ENCODE measurements at regions not wholly inside any gene's neighbourhood (a gene's known extent, or its start where the extent isn't known, plus 50 kb on each side); places are given as distances from the start of the nearest gene placed in this dataset.

- no peak overlapping the region for H3K4me3 ChIP-seq (ENCODE audit: low read depth, low read length)
- no peak for TF ChIP-seq CTCF (IDR thresholded peaks at IDR 0.05; ENCODE audit: borderline replicate concordance, insufficient read depth, low read depth, low read length)
Measured at GRCh38 chrX:95693365-95693764, 991.3 kb upstream of the DIAPH2 start.

GRCh38 chrX:95703696-95704095, 980.9 kb upstream of the DIAPH2 start:
- no peak for TF ChIP-seq CTCF (IDR thresholded peaks at IDR 0.05; ENCODE audit: borderline replicate concordance, insufficient read depth, low read depth, low read length)
- H3K4me3 ChIP-seq (ENCODE audit: low read depth, low read length) = no peak overlapping the region

- TF ChIP-seq CTCF (IDR thresholded peaks at IDR 0.05; ENCODE audit: borderline replicate concordance, insufficient read depth, low read depth, low read length) = no peak
- no peak overlapping the region for H3K4me3 ChIP-seq (ENCODE audit: low read depth, low read length)
Measured at GRCh38 chrX:95716841-95717240, 967.8 kb upstream of the DIAPH2 start.

GRCh38 chrX:95718746-95719145, 965.9 kb upstream of the DIAPH2 start:
- no peak for TF ChIP-seq CTCF (IDR thresholded peaks at IDR 0.05; ENCODE audit: borderline replicate concordance, insufficient read depth, low read depth, low read length)

GRCh38 chrX:95721011-95721410, 963.6 kb upstream of the DIAPH2 start:
- no peak overlapping the region for H3K4me3 ChIP-seq (ENCODE audit: low read depth, low read length)
- TF ChIP-seq CTCF (IDR thresholded peaks at IDR 0.05; ENCODE audit: borderline replicate concordance, insufficient read depth, low read depth, low read length) = no peak

More at GRCh38 chrX:95718746-95719145, 965.9 kb upstream of the DIAPH2 start:
- H3K4me3 ChIP-seq (ENCODE audit: low read depth, low read length) = no peak overlapping the region

GRCh38 chrX:95728446-95728845, 956.2 kb upstream of the DIAPH2 start:
- no peak for TF ChIP-seq CTCF (IDR thresholded peaks at IDR 0.05; ENCODE audit: borderline replicate concordance, insufficient read depth, low read depth, low read length)

GRCh38 chrX:95729401-95729800, 955.2 kb upstream of the DIAPH2 start:
- TF ChIP-seq CTCF (IDR thresholded peaks at IDR 0.05; ENCODE audit: borderline replicate concordance, insufficient read depth, low read depth, low read length) = no peak
- H3K4me3 ChIP-seq (ENCODE audit: low read depth, low read length) = no peak overlapping the region

More at GRCh38 chrX:95728446-95728845, 956.2 kb upstream of the DIAPH2 start:
- no peak overlapping the region for H3K4me3 ChIP-seq (ENCODE audit: low read depth, low read length)
